ENCODE measurements at regions not wholly inside any gene's neighbourhood (a gene's known extent, or its start where the extent isn't known, plus 50 kb on each side); places are given as distances from the start of the nearest gene placed in this dataset.
"Not testable (repeated sequence)": the region's sequence is repeated elsewhere in the genome, so short reads cannot be mapped to it uniquely, and the experiment has no call there.

DNA sequence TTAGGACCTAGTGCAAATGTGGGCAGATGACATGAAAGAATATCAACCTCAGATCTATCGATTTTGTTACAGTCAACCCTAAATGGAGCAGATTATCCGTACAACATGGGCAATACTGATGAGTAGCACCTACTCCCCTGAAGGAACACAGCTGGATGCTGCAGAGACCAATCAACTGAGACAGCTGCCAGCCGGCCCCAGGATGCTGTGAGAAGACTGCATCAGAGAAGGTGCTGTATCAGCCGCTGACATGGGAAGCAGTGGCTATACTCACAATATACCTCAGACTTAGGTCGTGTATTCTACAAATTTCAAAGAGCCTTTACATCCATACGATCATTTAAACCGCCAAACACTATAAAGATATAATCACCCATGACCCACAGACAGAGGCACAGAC is 95.9 kb upstream of the FNDC3A start:
- Histone ChIP-seq H3K9me3 (no peaks in the 10 kb centered on the region), H3K4me1 (peaks cover 0 to 20% (median 5%) of the 10 kb centered on the region in 9 donors), H3K36me3 (no peaks in the 10 kb centered on the region), H3K27me3 (peaks cover 0 to 15% (median 7%) of the 10 kb centered on the region in 7 donors), H3K4me3 (no peak overlapping the region), H3K27ac (no peak overlapping the region)
- WGBS, 2 donors = 67 to 71% methylated on average over 7 of the region's 7 CpGs
- intact Hi-C loops (cut with DNase I) = loop anchor here in 1 of 10 donors (5.0 kb wide), 1 partner anchor 98 kb away; no protein-coding TSS in a partner anchor
- DNase-seq (no peak), ATAC-seq (no peak)
- TF ChIP-seq, protein P1, sequence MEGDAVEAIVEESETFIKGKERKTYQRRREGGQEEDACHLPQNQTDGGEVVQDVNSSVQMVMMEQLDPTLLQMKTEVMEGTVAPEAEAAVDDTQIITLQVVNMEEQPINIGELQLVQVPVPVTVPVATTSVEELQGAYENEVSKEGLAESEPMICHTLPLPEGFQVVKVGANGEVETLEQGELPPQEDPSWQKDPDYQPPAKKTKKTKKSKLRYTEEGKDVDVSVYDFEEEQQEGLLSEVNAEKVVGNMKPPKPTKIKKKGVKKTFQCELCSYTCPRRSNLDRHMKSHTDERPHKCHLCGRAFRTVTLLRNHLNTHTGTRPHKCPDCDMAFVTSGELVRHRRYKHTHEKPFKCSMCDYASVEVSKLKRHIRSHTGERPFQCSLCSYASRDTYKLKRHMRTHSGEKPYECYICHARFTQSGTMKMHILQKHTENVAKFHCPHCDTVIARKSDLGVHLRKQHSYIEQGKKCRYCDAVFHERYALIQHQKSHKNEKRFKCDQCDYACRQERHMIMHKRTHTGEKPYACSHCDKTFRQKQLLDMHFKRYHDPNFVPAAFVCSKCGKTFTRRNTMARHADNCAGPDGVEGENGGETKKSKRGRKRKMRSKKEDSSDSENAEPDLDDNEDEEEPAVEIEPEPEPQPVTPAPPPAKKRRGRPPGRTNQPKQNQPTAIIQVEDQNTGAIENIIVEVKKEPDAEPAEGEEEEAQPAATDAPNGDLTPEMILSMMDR (IDR thresholded peaks at IDR 0.05) = no peak

DNA sequence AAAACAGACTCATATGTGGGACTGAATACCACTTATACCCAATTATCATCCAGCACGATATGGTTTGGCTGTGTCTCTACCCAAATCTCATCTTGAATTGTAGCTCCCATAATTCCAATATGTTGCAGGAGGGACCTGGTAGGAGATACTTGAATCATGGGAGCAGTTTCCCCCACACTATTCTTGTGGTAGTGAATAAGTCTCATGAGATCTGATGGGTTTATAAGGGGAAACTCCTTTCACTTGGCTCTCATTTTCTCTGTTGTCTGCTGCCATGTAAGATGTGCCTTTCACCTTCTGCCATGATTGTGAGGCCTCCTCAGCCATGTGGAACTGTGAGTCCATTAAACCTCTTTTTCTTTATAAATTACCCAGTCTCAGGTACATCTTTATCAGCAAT is 91.9 kb upstream of the FNDC3A start:
- Histone ChIP-seq H3K4me1 (peaks cover 0 to 27% (median 0%) of the 10 kb centered on the region in 9 donors), H3K27ac (peak overlapping the region in 2 of 10 donors; percentile 13 to 54)
- intact Hi-C loops (cut with DNase I); H3K27me3 ChIP-seq; H3K36me3 ChIP-seq; ATAC-seq; H3K4me3 ChIP-seq; DNase-seq; H3K9me3 ChIP-seq: not testable (repeated sequence)
- WGBS, 2 donors = 84 to 85% methylated on average over 1 of the region's 1 CpG

DNA sequence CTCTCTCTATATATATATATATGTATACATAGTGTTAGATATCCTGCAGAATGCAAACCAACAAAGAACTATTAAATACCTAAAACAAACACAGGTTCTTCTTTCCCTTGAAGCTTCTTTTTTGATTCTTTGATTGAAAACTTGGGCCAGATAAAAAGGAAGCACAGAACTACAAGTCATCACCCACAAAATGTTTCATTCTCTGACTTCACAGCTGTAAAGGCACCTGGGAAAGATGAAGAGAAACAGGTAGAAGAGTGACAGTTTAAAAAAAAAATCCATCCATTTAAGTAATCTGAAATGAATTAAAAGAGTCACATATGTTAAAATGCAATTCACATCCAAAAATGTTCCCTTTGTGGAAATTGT is 90.7 kb upstream of the FNDC3A start:
- no peaks in the 10 kb centered on the region for H3K9me3 ChIP-seq
- H3K27ac ChIP-seq = no peak overlapping the region
- peaks cover 0 to 3% (median 0%) of the 10 kb centered on the region in 7 donors for H3K27me3 ChIP-seq
- peaks cover 0 to 22% (median 0%) of the 10 kb centered on the region in 9 donors for H3K4me1 ChIP-seq
- ATAC-seq = no peak
- H3K4me3 ChIP-seq = no peak overlapping the region
- TF ChIP-seq, protein P1 (IDR thresholded peaks at IDR 0.05) = no peak
- H3K36me3 ChIP-seq = no peaks in the 10 kb centered on the region
- intact Hi-C loops (cut with DNase I) = no loop called here
- no peak for DNase-seq

DNA sequence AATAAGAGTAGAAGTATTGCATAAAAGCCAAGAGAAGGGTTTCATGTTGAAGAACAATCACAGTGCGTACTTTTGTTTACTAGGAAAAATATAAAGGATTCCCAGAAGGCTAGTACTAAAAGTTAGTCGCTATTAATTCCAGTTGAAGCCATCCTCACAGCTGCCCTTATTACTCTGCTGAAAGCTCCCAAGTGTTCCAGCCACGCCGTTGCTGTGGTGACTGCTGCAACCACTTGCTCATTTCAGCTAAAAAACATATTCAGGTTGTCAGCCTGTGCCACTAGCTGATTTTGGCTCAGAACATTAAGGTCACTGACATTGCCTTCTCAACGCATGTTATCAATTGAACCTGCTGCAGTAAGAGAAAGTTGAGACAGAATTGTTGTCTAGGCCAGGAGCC is 87.1 kb upstream of the FNDC3A start:
- Histone ChIP-seq H3K9me3 (no peaks in the 10 kb centered on the region), H3K4me3 (no peak overlapping the region), H3K4me1 (peaks cover 0 to 40% (median 3%) of the 10 kb centered on the region in 9 donors), H3K36me3 (no peaks in the 10 kb centered on the region), H3K27me3 (peaks cover 0 to 3% (median 0%) of the 10 kb centered on the region in 7 donors), H3K27ac (no peak overlapping the region)
- intact Hi-C loops (cut with DNase I) = no loop called here
- no peak for ATAC-seq
- TF ChIP-seq, protein P1 (IDR thresholded peaks at IDR 0.05) = no peak
- WGBS, 2 donors = 65 to 80% methylated on average over 5 of the region's 5 CpGs
- no peak for DNase-seq

DNA sequence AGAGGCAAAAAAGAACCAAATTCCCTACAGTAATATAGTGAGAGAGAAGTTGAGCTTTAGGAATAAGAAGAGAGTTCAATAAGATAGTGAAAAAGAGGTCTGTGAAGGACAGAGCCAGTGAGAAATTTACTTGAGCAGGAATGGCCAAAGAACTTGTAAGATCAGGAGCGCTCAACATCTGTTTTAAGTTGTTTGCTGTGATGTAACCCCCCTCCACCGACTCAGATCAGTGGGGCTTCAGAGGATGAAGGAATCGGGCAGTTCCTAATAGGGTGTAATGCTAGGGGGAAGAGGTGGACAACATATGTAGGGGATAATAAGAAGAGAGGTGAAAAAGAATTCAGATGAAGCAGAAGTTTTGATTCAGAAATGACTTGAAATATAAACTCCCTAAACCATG is 85.3 kb upstream of the FNDC3A start:
- no peaks in the 10 kb centered on the region for H3K9me3 ChIP-seq
- no peaks in the 10 kb centered on the region for H3K36me3 ChIP-seq
- peaks cover 0 to 25% (median 3%) of the 10 kb centered on the region in 9 donors for H3K4me1 ChIP-seq
- no peak overlapping the region for H3K27ac ChIP-seq
- TF ChIP-seq, protein P1 (IDR thresholded peaks at IDR 0.05) = no peak
- DNase-seq (no peak), ATAC-seq (no peak)
- intact Hi-C loops (cut with DNase I) = no loop called here
- 67 to 77% methylated on average over 3 of the region's 3 CpGs for WGBS, 2 donors
- H3K4me3 ChIP-seq = no peak overlapping the region
- H3K27me3 ChIP-seq = peaks cover 0 to 3% (median 0%) of the 10 kb centered on the region in 7 donors
